ENCODE measurements at regions not wholly inside any gene's neighbourhood (a gene's known extent, or its start where the extent isn't known, plus 50 kb on each side); places are given as distances from the start of the nearest gene placed in this dataset.

DNA sequence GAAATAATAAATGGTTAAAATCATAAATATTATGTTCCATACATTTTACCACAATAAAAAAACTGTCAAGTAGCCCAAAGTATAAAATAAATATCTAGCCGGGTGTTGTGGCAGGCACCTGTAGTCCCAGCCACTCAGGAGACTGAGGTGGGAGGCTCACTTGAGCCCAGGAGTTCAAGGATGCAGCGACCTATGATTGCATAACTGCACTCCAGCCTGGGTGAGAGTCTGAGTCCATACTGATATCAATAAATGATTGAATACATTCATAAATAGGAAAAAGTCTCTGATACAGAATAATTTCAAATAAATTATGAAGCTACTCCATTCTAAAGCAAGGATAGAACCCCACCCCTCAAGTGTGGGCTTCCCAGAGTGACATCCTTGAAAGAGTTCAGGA, 68.5 kb upstream of the GATA2 start:
- Histone ChIP-seq H3K4me3 (no peak overlapping the region), H3K9me3 (no peaks in the 10 kb centered on the region), H3K27ac (no peak overlapping the region), H3K36me3 (no peaks in the 10 kb centered on the region), H3K4me1 (no peaks in the 10 kb centered on the region), H3K27me3 (no peaks in the 10 kb centered on the region)
- no peak for DNase-seq
- TF ChIP-seq, protein P1, sequence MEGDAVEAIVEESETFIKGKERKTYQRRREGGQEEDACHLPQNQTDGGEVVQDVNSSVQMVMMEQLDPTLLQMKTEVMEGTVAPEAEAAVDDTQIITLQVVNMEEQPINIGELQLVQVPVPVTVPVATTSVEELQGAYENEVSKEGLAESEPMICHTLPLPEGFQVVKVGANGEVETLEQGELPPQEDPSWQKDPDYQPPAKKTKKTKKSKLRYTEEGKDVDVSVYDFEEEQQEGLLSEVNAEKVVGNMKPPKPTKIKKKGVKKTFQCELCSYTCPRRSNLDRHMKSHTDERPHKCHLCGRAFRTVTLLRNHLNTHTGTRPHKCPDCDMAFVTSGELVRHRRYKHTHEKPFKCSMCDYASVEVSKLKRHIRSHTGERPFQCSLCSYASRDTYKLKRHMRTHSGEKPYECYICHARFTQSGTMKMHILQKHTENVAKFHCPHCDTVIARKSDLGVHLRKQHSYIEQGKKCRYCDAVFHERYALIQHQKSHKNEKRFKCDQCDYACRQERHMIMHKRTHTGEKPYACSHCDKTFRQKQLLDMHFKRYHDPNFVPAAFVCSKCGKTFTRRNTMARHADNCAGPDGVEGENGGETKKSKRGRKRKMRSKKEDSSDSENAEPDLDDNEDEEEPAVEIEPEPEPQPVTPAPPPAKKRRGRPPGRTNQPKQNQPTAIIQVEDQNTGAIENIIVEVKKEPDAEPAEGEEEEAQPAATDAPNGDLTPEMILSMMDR (IDR thresholded peaks at IDR 0.05): no peak
- TF ChIP-seq POLR2A (IDR thresholded peaks at IDR 0.05): no peak

DNA sequence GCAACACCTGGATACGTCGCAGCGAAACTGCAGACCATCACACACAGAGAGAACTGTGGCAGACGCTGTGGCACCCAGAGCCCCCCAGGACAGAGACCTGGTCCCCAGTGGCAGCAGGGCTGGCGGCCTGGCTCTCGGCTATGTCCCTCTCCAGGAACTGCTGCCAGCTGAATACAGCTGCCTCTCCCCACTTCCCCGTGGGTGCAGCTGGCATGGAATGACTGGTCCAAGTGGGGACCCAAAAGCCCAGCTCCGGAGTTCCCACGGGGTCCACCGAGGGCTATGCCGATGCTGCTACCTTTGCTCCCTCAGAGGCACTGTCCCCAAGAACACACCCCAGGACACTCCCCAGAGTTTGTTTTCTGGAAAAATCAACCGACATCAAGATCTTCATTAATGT, 67.8 kb upstream of the GATA2 start:
- H3K4me1 ChIP-seq: no peaks in the 10 kb centered on the region
- H3K27me3 ChIP-seq: peaks cover 0 to under 1% of the 10 kb centered on the region in 2 donors
- no peak for TF ChIP-seq POLR2A (IDR thresholded peaks at IDR 0.05)
- TF ChIP-seq, protein P1 (IDR thresholded peaks at IDR 0.05): no peak
- no peaks in the 10 kb centered on the region for H3K36me3 ChIP-seq
- H3K27ac ChIP-seq: no peak overlapping the region
- H3K4me3 ChIP-seq: no peak overlapping the region
- H3K9me3 ChIP-seq: no peaks in the 10 kb centered on the region
- no peak for DNase-seq

DNA sequence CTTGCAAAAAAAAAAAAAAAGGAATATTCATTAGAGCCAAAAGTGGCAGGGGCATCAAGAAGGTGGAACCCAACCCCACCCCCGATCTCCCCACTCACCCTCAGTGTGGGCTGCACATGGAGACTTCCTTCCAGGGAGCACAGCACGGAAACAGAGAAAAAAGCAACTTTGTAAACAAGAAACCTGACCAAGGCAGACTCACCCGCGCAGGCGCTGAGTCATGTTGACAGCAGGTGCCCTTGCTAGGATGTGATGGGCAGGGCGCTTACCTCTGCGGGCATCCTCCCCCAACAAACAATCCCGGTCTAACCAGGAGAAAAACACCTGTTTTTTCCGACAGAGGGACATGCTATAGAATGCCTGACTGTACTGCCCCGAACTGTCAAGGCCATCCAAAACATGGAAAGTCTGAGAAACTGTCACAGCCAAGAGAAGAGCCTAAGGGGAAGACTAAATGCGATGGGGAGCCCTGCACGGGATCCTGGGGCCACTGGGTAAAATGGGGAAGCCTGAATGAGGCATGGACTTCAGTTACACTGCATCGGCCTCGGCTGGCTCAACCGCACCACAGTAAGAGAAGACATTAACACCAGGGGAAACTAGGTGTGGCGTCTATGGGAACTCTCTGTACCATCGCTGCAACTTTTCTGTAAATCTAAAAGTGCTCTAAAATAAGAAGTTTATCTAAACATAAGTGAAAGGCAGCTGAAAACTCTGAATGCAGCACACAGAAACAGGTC, 66.7 kb upstream of the GATA2 start:
- H3K27me3 ChIP-seq: peaks cover 0 to 11% of the 10 kb centered on the region in 2 donors
- peak in 1 of 3 donors; percentile 46 for DNase-seq

DNA sequence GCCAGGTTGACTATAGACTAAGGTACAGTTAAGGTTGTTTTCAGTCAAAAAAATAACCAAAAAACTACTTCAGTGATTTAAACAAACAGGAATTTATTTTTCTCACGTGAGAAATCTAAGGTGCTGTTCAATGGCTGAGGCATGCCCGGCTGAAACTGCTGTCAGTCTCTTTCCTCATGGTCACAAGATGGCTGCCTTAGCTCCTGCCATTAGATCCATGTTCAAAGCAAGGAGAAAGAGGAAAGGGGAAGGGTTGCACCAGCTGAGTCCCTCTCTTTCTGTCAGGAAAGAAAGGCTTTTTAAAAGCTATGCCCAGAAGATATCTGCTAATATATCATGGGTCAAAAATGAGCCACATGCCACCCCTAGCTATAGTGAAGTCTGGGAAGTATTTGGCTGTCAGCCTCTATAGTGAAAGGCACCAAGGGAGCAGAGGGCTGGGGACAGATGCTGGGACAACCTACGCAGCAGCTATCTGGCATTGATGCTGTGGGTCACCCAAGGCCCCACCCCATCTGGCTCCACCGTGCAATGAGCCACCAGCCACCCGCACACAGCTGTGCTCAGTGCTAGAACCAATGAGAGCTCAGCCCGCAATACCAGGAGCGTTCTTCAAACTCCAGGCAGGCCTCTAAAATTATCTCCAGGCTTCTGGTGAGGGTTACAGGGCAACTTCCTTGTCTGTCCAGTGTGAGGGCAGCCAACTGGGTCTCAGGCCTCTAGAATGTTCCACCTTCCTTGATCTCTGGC, 64.7 kb upstream of the GATA2 start:
- H3K4me1 ChIP-seq: peaks cover 0 to 4% (median 0%) of the 10 kb centered on the region in 4 donors
- H3K4me3 ChIP-seq: no peak overlapping the region
- H3K27me3 ChIP-seq: peaks cover 0 to 11% of the 10 kb centered on the region in 2 donors
- TF ChIP-seq POLR2A (IDR thresholded peaks at IDR 0.05): no peak
- TF ChIP-seq, protein P1 (IDR thresholded peaks at IDR 0.05): no peak
- H3K9me3 ChIP-seq: no peaks in the 10 kb centered on the region
- H3K27ac ChIP-seq: no peak overlapping the region
- no peak for DNase-seq
- H3K36me3 ChIP-seq: no peaks in the 10 kb centered on the region

More for the DNA sequence above, 66.7 kb upstream of the GATA2 start:
- no peak overlapping the region for H3K4me3 ChIP-seq
- no peaks in the 10 kb centered on the region for H3K9me3 ChIP-seq
- H3K36me3 ChIP-seq: no peaks in the 10 kb centered on the region
- H3K27ac ChIP-seq: no peak overlapping the region
- TF ChIP-seq POLR2A (IDR thresholded peaks at IDR 0.05): no peak
- TF ChIP-seq, protein P1 (IDR thresholded peaks at IDR 0.05): no peak
- peaks cover 0 to 4% (median 0%) of the 10 kb centered on the region in 4 donors for H3K4me1 ChIP-seq

DNA sequence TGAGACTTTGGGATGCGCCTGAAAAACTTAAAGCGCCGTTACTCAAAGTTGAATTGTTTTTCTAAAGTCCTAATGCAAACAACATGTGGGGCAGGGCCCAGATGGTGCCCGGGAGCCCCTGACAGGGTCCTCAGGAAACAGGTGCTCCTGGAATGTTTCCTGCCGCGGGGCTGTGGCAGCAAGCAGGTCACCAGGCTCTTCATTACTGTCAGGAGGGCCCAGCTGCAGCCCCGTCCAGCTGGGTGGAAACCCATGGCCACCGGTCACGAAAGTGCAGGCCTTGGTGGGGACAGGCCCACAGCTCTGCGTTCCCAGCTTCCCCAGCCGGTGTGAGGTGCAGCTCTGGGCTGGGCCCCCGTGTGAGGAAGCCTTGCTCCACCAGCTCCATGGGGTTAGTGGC, 63.9 kb upstream of the GATA2 start:
- H3K27ac ChIP-seq: no peak overlapping the region

DNA sequence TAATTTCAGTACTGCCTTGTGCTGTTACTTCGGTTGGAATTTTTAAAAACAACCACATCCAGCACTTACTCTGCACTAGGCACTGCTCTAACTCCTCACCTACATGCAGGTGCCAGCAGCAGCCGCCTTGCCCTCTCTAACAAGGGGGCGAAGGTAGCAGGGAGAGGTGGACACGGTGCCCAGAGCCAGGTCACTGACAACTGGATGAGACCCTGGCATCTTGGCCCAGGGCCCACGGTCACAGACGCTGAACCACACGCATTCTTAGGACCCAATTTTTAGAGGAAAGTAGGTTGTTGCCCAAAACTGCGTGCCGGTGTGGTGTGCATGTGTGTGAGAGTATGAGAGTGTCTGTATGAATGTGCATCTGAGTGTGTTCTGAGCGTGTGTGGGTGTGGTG, 63.4 kb upstream of the GATA2 start:
- Histone ChIP-seq H3K27me3 (peaks cover 0 to 11% of the 10 kb centered on the region in 2 donors), H3K36me3 (no peaks in the 10 kb centered on the region), H3K4me3 (no peak overlapping the region), H3K9me3 (no peaks in the 10 kb centered on the region), H3K27ac (no peak overlapping the region), H3K4me1 (peaks cover 0 to 4% (median 0%) of the 10 kb centered on the region in 4 donors)
- TF ChIP-seq, protein P1 (IDR thresholded peaks at IDR 0.05): no peak
- no peak for TF ChIP-seq POLR2A (IDR thresholded peaks at IDR 0.05)
- DNase-seq: peak in 1 of 3 donors; percentile 43

More for the DNA sequence above, 63.9 kb upstream of the GATA2 start:
- Histone ChIP-seq H3K27me3 (peaks cover 0 to 11% of the 10 kb centered on the region in 2 donors), H3K4me1 (peaks cover 0 to 4% (median 0%) of the 10 kb centered on the region in 4 donors), H3K36me3 (no peaks in the 10 kb centered on the region), H3K9me3 (no peaks in the 10 kb centered on the region), H3K4me3 (no peak overlapping the region)
- no peak for TF ChIP-seq POLR2A (IDR thresholded peaks at IDR 0.05)
- peak in 1 of 3 donors; percentile 43 for DNase-seq
